ENCODE measurements at regions not wholly inside any gene's neighbourhood (a gene's known extent, or its start where the extent isn't known, plus 50 kb on each side); places are given as distances from the start of the nearest gene placed in this dataset.

DNA sequence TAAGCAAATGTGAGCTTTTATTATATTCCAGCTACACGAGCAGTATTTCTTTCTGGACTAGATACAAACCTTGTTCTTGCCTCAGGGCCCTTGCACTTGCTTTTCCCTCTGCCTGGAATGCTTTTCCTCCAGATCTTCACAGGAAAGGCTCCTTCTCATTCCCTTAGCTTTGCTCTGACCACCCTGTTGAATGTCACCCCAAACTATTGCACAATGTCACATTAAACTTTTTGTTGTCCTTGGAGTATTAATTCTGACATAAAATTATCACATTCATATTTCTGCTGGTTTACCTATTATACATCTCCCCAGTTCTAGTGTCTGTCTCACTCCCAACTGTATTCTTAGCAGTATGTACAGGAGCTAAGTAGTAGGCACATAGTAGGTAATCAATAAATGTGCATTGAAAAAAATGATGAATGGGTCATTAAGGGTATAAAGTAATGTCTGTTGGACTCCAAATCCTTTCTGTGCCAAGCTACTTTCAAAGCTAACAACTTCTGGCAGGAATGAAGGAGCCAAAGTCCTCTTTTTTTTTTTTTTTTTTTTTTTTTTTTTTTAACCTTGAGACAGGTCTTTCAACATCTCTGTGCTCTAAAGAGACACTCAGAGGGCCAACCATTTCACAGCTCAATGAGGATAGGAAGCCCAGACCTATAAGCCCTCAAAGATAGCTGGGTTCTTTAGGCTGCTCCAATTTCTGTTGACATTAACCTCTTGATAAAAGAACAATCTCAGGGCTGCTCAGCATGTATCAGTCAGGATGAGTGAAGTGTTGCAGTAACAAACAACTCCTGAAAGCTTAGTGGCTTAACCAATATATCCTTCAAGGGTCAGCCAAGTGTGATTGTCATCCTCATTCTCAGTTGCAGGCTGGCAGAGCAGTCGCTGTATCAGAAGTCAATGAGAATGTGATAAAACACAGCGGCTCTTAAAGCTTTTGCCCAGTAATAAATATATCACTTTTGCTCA is 424.4 kb upstream of the TBX3 start:
- no peaks in the 10 kb centered on the region for H3K27me3 Mint-ChIP-seq
- no peak overlapping the region for H3K27ac Mint-ChIP-seq
- CTCF ChIA-PET, result no interaction called here
- no peaks in the 10 kb centered on the region for H3K36me3 Mint-ChIP-seq
- DNase-seq (no peak), ATAC-seq (no peak)
- peaks cover 2% of the 10 kb centered on the region for H3K9me3 Mint-ChIP-seq (ENCODE audit: low read depth)
- no peak overlapping the region for H3K4me3 Mint-ChIP-seq
- H3K4me1 Mint-ChIP-seq, result no peaks in the 10 kb centered on the region

DNA sequence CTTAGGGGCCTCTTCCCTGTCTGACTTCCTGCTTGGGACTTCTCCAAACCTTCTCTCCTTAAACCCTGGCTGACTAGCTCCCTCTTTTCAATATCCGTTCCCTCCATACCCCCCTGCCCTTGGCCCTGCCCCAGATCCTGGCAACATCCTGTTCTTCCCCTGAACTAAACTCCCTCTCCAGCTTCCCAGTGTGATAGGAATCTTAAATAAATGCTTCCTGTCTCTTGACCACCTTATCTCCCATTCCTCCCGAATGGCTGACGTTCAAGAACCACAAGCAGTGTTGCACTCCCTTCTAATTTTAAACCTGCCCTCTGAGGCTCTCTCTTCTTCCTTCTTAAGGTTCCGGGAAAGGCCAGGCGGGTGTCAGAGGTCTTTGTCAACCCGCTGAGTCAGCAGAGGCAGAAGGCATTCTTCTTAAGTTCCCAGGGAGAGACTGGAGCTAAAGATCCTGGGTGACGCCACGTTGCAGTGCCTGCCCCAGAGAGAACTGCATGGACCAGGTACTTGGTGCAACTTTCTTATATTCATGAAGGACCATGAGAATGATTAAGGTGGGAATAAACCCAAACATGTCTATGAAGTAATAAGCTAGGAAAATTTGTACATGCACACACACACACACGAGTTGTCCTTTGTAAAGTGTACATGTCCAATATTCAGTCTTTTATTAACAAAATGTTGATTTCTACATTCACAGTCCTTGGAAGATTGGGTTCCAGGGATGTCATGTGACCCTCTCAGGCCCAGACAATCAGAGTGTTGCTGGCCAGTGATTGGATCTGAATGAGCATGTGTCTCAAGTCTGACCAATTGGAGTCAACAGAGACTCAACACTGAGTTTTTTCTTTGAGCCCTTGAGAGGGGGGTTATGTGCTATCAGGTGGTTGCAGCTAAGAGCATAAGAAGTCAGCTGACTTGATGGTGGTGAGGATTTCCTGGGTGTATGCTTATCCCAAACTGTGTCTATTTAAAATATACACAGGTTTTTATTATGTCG is 420.2 kb upstream of the TBX3 start:
- Mint-ChIP-seq H3K27me3 (no peaks in the 10 kb centered on the region), H3K4me3 (no peak overlapping the region), H3K9me3 (ENCODE audit: low read depth) (peaks cover 9% of the 10 kb centered on the region), H3K27ac (no peak overlapping the region), H3K4me1 (no peaks in the 10 kb centered on the region), H3K36me3 (no peaks in the 10 kb centered on the region)
- CTCF ChIA-PET, result no interaction called here
- ATAC-seq (no peak), DNase-seq (no peak)

DNA sequence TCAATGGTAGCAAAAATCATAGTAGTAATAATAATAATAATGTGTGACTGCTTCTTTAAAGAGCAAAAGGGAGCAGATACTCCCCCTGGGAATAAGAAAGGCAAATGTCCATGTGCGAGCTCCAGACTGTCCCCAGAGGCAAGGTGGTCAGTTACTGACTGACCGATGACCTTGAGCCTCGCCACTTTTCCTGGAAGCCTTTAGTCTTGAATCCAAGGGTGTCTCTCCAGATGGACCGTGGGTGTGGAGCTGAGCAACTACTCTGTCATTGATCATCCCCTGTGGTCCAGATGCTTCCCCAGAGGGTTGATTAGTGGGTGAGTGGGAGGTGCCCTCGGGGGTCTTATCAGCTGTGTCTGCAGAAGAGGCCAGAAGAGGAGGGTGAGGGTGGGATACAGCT is 418.5 kb upstream of the TBX3 start:
- Mint-ChIP-seq H3K36me3 (no peaks in the 10 kb centered on the region), H3K27ac (no peak overlapping the region), H3K27me3 (no peaks in the 10 kb centered on the region), H3K9me3 (ENCODE audit: low read depth) (peaks cover 9% of the 10 kb centered on the region), H3K4me1 (no peaks in the 10 kb centered on the region), H3K4me3 (no peak overlapping the region)
- DNase-seq (no peak), ATAC-seq (no peak)
- CTCF ChIA-PET, result no interaction called here

DNA sequence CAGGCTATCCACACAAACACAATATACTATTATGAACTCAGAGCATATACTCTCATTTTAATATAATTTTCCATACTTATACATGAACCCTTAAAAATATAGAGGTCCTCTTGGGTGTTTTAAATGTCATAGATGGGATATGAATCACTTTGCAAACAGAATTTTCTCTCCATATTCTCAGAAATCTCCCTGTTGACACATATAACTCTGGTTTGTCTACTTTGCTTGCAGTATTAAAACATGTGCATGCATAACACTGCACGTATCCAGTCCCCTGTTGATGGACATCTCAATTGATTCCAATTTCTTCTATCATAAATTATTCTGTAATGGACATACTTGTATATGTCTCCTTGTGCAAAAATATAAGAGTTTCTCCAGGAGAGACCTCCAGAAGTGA is 417.5 kb upstream of the TBX3 start:
- H3K36me3 Mint-ChIP-seq, result no peaks in the 10 kb centered on the region

DNA sequence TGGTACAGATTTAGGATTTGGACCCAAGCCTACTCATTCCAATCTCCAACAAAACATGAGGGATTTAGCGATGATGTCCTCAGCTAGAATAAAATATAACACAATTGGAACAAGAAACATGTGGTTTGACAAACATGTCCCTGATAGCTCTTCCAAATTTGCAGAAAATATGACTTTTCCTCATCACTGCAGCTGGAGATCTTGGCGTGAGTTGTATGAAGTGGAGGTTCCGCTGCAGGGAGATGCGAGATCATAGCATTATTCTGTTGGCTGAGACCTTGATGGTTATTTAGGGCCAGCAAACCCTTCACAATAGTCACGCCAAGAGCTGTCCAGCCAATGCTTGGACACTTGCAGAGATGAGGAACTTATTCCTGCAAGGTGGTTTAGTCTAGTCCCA is 413.4 kb upstream of the TBX3 start:
- Mint-ChIP-seq H3K4me1 (no peaks in the 10 kb centered on the region), H3K9me3 (ENCODE audit: low read depth) (peaks cover 16% of the 10 kb centered on the region), H3K27ac (no peak overlapping the region), H3K36me3 (no peaks in the 10 kb centered on the region), H3K27me3 (no peaks in the 10 kb centered on the region), H3K4me3 (no peak overlapping the region)
- ATAC-seq, result no peak
- CTCF ChIA-PET, result no interaction called here
- no peak for DNase-seq

More for the DNA sequence above, 417.5 kb upstream of the TBX3 start:
- Mint-ChIP-seq H3K4me3 (no peak overlapping the region), H3K4me1 (no peaks in the 10 kb centered on the region), H3K9me3 (ENCODE audit: low read depth) (peaks cover 7% of the 10 kb centered on the region), H3K27me3 (no peaks in the 10 kb centered on the region), H3K27ac (no peak overlapping the region)
- ATAC-seq (no peak), DNase-seq (no peak)
- CTCF ChIA-PET, result no interaction called here

DNA sequence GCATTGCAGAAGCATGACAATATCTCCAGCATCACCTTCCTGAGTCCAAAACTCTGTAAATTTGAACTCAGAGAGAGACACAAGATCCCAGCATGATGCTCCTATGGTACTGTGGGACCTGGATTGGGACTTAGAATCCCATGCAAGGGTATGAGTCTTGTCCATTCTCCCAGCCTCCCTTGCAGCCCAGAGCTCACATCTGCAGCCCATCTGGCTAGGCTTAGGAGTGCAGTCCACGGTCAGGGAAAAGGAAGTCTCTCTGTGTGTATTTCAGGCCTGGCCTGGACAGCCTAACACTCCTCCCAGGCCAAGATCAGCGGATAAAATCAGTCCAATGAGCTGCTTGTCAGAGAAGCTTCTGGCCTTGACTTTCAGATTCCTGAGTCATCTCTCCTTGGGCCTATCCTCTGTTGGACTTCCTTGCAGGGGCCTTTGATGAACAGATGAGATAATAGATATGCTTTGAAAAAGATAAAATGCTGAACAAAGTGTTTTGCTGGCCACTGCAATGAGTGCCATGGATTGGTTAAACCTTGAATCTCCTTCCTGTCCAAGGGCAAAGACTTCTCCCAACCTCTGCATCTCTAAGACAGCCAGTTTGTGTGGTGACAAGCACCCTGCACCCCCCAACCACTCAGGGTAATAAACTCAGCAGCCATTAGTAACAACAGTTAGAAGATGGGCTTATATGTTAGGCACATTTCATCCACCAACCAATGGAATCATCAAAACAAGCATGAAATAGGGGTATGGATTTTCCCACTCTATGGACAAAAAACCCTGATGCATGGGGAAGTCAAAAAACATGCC is 412.8 kb upstream of the TBX3 start:
- Mint-ChIP-seq H3K36me3 (no peaks in the 10 kb centered on the region), H3K27ac (no peak overlapping the region), H3K4me1 (no peaks in the 10 kb centered on the region), H3K9me3 (ENCODE audit: low read depth) (peaks cover 17% of the 10 kb centered on the region), H3K27me3 (no peaks in the 10 kb centered on the region), H3K4me3 (no peak overlapping the region)
- CTCF ChIA-PET, result no interaction called here
- ATAC-seq, result no peak
- no peak for DNase-seq

DNA sequence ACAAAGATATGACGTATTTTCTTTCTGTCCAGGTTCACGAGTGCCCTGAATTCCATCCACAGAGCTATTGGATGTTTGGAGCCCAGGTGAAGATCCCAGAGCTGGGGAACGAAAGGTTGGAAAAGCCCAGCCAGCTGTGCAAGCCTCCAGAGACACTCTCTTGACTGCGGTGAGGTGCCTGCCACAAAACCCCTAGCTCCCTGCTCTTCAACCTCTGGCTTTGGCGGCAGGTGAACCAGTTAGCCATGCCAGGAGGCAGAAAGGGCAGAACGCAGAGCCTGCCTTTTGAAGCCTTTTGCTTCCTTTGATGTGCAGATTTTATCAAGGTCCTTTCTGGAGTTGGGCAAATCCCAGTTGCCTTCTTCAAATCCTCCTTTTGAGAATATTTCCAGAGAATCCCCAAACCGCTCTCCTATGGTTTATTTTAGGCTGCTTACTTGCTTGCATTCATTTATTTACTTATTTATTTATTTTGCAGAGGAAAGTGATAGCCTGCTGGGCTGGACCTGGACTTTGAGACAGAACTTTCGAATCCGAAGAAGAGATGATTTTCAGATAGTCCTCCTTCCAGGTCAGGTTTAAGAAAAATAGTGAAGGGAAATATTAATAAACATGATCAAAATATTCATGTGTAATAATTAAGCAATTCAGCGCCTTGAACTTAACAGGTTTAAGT is 411.2 kb upstream of the TBX3 start:
- Mint-ChIP-seq H3K27me3 (no peaks in the 10 kb centered on the region), H3K36me3 (no peaks in the 10 kb centered on the region), H3K4me3 (no peak overlapping the region), H3K9me3 (ENCODE audit: low read depth) (peaks cover 15% of the 10 kb centered on the region), H3K27ac (no peak overlapping the region), H3K4me1 (no peaks in the 10 kb centered on the region)
- DNase-seq, result no peak
- CTCF ChIA-PET, result no interaction called here
- ATAC-seq, result no peak

DNA sequence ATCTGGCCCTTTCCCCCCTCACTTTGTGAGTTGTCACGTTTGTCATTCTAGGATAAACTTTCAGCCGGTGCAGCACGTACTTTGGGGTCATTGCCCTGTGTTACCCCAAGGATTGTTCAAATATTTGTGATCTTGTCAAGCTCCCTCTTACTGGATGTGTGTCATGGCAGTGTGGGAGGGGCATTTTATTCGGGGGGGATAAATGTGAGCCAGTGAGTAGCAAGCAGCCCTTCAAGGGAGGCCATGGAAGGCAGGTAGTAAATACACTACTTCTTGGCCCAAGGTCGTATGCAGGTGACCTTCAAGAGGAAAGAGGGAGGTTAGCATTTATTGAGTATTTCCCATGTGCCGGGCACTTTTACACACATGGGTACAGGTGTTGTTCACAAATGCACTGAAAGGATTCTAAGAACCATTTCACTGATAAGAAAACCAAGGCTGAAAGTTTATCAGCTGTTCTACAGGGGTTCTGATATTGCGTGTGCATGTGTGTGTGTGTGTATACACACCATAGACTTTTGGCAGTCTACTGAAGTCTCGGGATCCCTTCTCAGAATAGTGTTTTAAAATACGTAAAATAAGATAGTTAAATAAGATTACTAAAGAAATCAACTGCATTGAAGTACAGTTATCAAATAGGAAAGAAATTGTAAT is 410.3 kb upstream of the TBX3 start:
- Mint-ChIP-seq H3K4me3 (no peak overlapping the region), H3K27me3 (no peaks in the 10 kb centered on the region), H3K4me1 (no peaks in the 10 kb centered on the region), H3K36me3 (no peaks in the 10 kb centered on the region), H3K9me3 (ENCODE audit: low read depth) (peaks cover 16% of the 10 kb centered on the region), H3K27ac (no peak overlapping the region)
- CTCF ChIA-PET, result no interaction called here
- no peak for ATAC-seq
- DNase-seq, result no peak

DNA sequence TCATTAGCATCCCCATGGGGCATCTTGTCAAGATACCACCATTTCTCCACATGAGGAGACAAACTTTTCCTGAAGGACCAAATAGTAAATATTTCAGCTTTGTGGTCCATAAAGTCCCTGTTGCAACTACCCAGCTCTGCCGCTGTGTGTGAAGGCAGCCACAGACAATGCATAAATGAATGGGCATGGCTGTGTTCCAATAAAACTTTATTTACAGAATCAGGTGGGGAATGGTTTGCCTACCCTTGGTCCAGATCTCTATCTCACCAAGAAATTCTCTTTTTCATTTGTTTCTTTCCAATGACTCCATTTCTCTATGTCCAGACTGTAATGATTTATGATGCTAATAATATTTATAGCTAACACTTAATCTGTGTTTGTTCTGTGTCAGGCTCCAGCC is 409.3 kb upstream of the TBX3 start:
- CTCF ChIA-PET, result no interaction called here
- Mint-ChIP-seq H3K4me3 (no peak overlapping the region), H3K9me3 (ENCODE audit: low read depth) (peaks cover 18% of the 10 kb centered on the region), H3K36me3 (no peaks in the 10 kb centered on the region), H3K27me3 (no peaks in the 10 kb centered on the region), H3K4me1 (no peaks in the 10 kb centered on the region), H3K27ac (no peak overlapping the region)
- DNase-seq (no peak), ATAC-seq (no peak)

DNA sequence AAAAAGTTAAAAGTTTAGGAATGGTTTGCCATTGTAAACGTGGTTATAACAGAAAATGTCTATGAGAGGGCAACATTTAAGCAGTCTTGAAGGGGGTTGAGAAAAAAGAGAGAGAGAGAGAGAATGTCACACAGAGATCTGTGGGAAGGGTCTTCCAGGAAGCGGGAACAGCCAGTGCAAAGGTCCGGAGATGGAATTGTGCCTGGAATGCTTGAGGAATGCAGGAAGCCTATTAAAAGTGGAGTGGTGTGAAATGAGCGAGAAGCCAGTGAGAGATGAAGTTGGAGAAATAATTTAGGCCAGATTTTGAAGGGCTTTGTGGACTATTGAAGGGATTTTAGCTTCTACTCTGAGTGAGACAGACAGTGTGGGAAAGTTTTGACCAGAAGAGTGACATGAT is 406.8 kb upstream of the TBX3 start:
- CTCF ChIA-PET, result no interaction called here
- Mint-ChIP-seq H3K4me3 (no peak overlapping the region), H3K9me3 (ENCODE audit: low read depth) (peaks cover 24% of the 10 kb centered on the region), H3K27me3 (no peaks in the 10 kb centered on the region), H3K4me1 (no peaks in the 10 kb centered on the region), H3K36me3 (no peaks in the 10 kb centered on the region), H3K27ac (no peak overlapping the region)
- ATAC-seq (no peak), DNase-seq (no peak)

DNA sequence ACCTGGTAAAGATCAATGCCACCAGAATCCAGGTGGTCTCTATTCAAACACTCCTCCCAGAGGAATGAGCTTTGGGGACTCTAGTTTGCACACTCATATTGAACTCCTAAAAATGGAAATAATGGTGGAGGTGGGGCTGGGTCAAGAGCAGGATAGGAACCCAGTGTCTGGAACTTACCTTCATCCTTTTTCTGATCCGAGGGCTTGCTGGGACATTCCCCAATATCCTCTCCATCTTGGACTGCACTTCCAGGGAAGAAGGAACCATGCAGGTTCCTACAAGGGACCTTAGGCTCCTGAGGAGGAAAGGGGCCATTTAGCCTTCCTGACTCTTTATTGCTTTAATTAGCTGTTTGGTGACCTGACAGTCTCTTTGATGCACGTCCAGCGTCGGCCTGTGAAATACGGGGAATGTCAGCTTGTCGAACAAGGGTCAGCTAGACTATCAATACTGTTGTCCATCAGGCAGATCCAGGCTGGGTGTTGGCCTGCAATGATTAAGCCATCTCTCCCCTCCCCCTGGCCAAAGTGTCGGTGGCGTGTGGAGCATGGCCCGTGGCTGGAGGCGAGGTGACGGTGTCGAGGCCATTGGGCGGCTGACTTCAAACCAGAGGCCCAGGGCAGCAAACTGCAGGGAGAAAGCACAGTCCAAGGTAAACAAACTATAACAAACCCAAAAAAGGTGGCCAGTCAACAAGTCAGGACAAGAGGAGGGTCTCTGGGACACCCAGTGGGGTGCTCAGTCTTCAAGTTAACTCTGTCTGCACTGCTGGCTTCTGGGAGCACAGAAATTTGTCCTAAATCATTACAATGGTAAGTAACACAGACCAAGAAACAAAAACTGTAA is 405.2 kb upstream of the TBX3 start:
- Mint-ChIP-seq H3K36me3 (no peaks in the 10 kb centered on the region), H3K4me1 (no peaks in the 10 kb centered on the region), H3K27ac (no peak overlapping the region), H3K9me3 (ENCODE audit: low read depth) (peaks cover 23% of the 10 kb centered on the region), H3K4me3 (no peak overlapping the region), H3K27me3 (no peaks in the 10 kb centered on the region)
- DNase-seq (no peak), ATAC-seq (no peak)
- CTCF ChIA-PET, result no interaction called here

All from activated CD8-positive, alpha-beta memory T cell treated with anti-CD3 and anti-CD28 coated beads, Interleukin-2, amount 10 ng/mL, durations not matched to agents 7 days and 5 days (primary cell).